ENCODE measurements at regions not wholly inside any gene's neighbourhood (a gene's known extent, or its start where the extent isn't known, plus 50 kb on each side); places are given as distances from the start of the nearest gene placed in this dataset.

- TF ChIP-seq CTCF (IDR thresholded peaks at IDR 0.05): no peak
- no peak for TF ChIP-seq POLR2A (IDR thresholded peaks at IDR 0.05)
These were observed 65.2 kb upstream of the KCNE2 start for GRCh38 chr21:34298534-34299167.
